Amniotic stem cell (primary cell): ENCODE measurements at regions not wholly inside any gene's neighbourhood (a gene's known extent, or its start where the extent isn't known, plus 50 kb on each side); places are given as distances from the start of the nearest gene placed in this dataset.

ENCODE experiments used
- DNase-seq: peaks from one replicate; lab custom pipeline; 2025; lab: John Stamatoyannopoulos, UW

DNA sequence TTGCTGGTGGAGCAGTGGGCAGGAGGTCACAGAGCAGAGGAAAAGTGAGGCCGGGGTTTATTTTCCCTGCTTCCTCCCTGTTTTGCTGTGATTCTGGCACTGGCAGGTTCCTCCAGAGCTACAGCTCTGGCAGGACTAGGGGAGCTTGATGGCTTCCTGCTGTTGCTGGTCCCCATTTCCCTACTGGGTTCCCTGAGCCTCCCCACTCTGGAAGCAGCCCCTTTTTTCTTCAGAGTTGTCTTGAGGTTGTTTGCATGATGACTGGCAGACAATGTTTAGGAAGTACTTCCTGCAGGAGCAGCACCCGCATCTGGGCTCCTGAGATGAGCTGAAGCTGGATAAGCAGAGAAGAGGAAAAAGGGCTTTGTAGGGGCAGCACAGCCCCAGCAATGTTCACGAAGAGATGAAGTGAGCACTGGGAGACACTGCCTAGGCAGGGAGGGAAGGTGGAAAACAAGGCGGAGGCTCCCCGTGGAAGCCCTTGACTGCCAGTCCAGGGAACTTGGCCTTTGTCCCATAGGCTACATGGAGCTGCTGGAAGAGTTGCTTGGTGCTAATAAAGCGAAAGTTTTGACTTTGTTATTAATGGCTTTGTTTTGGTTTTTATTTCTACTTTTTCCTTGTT lies 126.9 kb downstream of the SLC38A6 start:
- no peak for DNase-seq

DNA sequence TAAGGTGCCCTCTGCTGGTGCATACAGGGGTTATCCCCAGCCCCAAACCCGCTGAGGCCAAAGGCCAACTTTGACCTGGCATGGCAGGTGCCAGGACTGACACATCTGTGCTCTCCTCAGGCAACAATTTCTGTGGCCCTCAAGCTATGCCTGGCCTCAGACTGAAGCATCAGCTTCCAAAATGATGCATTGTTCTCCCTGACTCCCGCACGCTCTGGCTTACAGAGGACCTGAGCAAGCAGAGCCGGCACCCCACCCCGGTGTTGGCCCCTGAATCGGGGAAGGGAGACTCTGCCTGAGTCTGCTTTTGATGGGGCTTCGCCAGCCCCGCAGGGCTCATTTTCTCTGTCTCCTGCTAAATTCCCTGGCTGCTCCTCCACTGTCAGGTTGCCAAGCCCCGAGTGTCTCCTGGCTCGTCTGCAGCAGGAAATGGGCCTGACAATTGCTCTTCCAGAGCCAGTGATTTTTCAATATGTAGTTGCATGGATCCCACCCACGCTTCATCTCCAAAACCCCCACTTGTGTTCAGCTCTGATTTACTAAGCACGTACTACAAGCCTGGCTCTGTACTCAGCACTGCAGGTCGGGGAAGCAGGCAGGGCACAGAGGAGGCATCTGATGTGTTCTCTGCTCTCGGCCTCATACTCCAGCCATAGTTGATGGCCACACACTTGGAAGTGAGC lies 126.1 kb downstream of the SLC38A6 start:
- DNase-seq, result no peak

DNA sequence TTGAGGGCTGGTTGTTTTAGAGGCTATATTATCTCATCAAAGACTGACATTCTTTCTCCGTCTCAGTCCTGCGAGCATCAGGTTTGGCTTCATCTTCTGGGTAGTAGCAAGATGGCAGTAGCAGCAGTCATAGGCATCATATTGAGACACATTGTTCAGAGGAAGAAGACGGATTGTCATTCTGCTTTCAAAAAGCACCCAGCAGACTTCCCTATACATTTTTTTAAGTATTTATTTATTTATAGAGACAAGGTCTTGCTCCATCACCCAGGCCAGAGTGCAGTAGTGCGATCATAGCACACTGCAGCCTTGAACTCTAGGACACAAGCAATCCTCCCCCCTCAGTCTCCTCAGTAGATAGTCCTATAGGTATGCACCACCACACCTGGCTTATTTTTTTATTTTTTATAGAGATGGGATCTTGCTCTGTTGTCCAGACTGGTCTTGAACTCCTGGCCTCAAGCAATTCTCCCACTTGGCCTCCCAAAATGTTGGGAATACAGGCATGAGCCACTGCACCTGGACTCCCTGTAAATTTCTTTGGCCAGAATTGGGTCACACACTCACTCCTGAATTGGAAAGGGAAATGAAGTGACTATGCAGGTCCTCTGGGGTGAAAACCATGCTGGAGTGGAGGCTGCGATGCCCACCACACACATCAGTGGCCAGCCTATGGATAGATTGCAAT lies 125.4 kb downstream of the SLC38A6 start:
- no peak for DNase-seq

DNA sequence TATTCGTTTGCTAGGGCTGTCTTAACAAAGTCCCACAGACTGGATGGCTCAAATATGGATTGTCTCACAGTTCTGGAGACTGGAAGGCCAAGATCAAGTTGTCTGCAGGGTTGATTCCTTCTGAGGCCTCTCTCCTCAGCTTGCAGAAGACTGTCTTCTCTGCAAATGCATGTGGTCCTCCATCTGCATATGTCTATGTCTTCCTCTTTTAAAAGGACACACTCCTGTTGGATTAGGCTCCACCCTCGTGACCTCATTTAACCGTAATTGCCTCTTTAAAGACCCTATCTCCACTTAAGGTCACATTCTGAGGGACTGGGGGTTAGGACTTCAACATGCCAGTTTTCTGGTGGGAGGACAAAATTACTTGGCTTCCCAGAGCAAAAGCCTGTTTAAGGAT lies 123.3 kb downstream of the SLC38A6 start:
- DNase-seq, result no peak

DNA sequence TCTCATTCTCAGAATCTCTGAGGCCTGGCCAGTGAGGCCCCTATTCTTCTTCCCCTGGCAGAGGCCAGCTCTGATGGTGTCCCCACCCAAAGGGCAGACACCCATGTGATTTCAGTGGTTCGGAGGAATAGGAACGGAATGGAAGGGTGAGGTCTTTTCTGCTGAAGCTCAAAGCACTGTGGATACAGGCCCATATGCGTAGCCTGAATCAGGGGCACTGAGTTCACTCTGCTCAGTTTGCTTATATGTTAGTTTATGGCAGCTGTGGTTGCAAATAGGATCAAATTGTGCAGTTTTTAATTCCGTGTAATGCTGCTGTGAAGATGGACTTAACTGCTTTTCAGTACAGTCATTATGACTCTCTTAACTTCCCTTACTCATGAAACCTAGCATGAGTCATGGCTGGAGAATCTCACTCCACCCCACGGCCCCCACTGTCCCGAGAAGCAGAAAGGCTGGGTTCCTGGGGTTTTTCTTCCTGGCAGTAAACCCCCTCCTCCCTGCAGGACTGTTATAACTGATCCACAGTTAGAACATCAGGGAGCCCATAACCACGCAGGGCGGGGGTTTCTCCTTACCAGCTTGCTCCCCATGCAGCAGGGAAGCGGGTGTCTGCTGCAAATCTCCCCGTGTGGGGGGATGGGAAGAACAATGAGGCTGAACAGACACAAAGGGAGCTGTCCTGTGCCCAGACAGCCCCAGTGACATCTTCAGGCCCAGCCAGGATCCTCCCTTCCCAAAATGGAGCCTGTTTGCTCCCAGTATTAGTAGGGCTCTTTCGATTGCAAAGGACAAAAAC lies 122.7 kb downstream of the SLC38A6 start:
- DNase-seq, result peak; percentile 82

DNA sequence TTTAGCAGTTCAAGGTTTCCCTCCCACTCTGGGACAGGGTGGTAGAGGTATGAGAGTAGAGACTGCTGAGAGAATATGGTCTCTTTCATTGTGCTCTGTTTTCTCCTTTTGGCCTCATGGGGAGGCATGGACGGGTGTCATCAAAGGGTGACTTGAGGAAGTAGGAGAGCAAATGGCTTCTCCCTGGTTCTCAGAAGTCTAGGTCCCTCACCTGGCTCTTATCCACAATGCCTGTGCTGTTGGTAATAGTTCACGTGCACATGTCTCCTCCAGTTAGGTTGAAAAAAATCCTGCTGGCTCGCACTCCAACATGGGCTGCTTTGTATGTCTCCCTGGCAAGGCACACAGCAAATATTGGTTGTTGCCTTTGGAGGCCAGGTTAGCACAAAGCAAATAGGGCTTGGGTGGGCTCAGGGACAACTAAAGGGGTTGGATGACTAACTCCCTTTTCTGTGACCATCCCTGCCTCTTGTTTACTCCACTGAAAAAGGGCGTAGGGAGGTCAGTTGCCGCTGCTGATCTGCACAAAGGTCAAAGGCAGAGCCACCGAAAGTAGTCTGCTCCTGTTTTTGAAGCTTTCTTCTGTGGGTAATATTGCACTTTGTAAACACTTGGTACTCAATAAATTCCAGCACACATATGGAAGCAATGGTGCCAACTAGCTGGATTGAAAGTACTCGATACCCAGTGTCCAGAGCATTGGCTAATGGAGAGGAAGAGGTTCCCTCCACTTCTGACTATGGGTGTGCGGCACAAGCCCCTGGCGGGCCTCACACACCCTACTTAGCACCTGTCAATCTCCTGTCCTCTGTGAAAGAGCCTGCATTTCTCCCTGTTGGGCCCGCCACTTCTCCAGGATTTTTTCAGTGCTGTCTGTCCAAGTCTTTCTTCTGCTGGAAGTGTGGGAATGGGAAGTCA lies 121.8 kb downstream of the SLC38A6 start:
- DNase-seq, result no peak
